Stimulated activated naive B cell treated with anti-CD40 and anti-IgM and Interleukin-4, amounts not matched to agents 10 μg/mL and 1 μg/mL and 100 μg/mL, for 72 hours (primary cell): ENCODE measurements at regions not wholly inside any gene's neighbourhood (a gene's known extent, or its start where the extent isn't known, plus 50 kb on each side); places are given as distances from the start of the nearest gene placed in this dataset.
A peak's percentile ranks its signal among the peaks of the same experiment; 100 is the strongest.

Experiments used
- ATAC-seq, 2 donors: fragments of 150-1000 bp; cut with Tn5 transposase; replicated peaks; 2 replicates each; pipeline ENCODE4 v1.10.0; 2021; ENCODE audit warnings: moderate library complexity in 1 of 2
- DNase-seq: peaks from one replicate; pipeline ENCODE4 v3.0.0; 2021
- H3K27ac Mint-ChIP-seq: one replicate; pipeline ENCODE4 v1.8.0; 2022; ENCODE audit warnings: mild to moderate bottlenecking, mixed read lengths
- H3K27me3 Mint-ChIP-seq, 2 donors: one replicate each; pipeline ENCODE4 v1.8.0; 2022; ENCODE audit warnings: mixed read lengths in 2 of 2
- H3K36me3 Mint-ChIP-seq, 2 donors: one replicate each; pipeline ENCODE4 v1.8.0; 2022; ENCODE audit warnings: mixed read lengths in 2 of 2, mild to moderate bottlenecking in 1 of 2
- H3K4me1 Mint-ChIP-seq, 2 donors: one replicate each; pipeline ENCODE4 v1.8.0; 2022; ENCODE audit warnings: mixed read lengths in 2 of 2, mild to moderate bottlenecking in 1 of 2
- H3K4me3 Mint-ChIP-seq, 2 donors: one replicate each; pipeline ENCODE4 v1.8.0; 2022; ENCODE audit warnings: mild to moderate bottlenecking in 2 of 2, mixed read lengths in 2 of 2, moderate library complexity in 1 of 2
- H3K9me3 Mint-ChIP-seq, 2 donors: one replicate each; pipeline ENCODE4 v1.8.0; 2022; ENCODE audit warnings: mixed read lengths in 2 of 2, mild to moderate bottlenecking in 1 of 2

GRCh38 chr10:44851413-44851812 is 59.7 kb upstream of the TMEM72 start:
- DNase-seq, result no peak
- peaks cover 0 to 11% of the 10 kb centered on the region in 2 donors for H3K27me3 Mint-ChIP-seq
- H3K9me3 Mint-ChIP-seq, result peaks cover 0 to 2% of the 10 kb centered on the region in 2 donors
- H3K4me3 Mint-ChIP-seq, result no peak overlapping the region
- H3K27ac Mint-ChIP-seq, result no peak overlapping the region
- ATAC-seq, result no peak
- no peaks in the 10 kb centered on the region for H3K4me1 Mint-ChIP-seq
- no peaks in the 10 kb centered on the region for H3K36me3 Mint-ChIP-seq

DNA sequence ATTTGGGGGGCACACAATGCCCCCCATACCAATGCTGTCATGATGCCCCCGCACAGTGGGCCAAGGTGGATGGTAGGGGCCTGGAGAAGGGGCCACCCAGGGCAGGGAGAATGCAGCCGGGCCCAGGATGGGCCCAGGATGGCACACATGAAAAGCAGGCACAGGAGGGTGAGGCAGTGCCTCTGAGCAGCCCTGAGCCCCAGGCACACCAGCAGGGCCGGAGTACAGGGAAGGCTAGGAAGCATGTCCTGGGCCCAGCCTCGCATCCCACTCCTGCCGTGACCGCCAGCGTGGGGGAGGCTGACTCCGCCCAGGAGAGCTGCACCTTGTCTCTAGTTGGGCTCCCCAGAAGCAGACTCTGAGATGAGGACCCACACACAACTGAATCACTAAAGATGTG is 59.3 kb upstream of the TMEM72 start:
- DNase-seq (no peak), ATAC-seq (no peak)
- peaks cover 0 to 2% of the 10 kb centered on the region in 2 donors for H3K9me3 Mint-ChIP-seq
- no peak overlapping the region for H3K4me3 Mint-ChIP-seq
- H3K27ac Mint-ChIP-seq, result no peak overlapping the region
- H3K4me1 Mint-ChIP-seq, result no peaks in the 10 kb centered on the region
- H3K27me3 Mint-ChIP-seq, result peaks cover 0 to 11% of the 10 kb centered on the region in 2 donors
- H3K36me3 Mint-ChIP-seq, result no peaks in the 10 kb centered on the region

DNA sequence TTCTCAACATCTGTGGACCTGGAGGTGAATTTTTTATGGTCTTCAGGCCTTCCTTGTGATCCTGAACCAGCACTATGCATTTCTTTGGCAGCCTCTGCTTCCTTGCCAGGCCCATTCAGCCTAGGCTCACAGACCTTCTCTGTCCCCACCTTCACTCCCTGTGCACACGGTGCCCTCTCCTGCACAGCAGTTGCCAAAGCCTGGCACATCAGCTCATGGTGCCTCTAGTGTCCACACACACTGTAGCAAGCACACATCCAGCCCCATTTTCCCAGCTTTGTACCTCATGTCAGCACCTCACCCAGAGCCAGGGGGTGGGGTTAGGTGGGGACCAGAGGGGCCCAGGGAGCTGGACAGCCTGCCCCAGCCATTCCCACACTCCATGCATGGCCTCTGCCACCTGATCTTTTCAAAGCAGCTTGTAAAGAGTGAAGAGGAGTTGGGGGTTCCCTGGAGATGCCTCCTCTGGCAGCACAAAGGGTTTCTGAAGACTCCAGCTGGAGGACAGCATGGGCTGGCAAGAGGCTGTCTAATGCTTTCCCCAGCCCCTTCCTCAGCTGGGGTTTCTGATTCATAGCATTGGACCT is 57.9 kb upstream of the TMEM72 start:
- no peak for DNase-seq
- H3K27me3 Mint-ChIP-seq, result peaks cover 0 to 17% of the 10 kb centered on the region in 2 donors
- ATAC-seq, result peak; percentile 54 to 77
- H3K9me3 Mint-ChIP-seq, result peaks cover 0 to 2% of the 10 kb centered on the region in 2 donors
- H3K27ac Mint-ChIP-seq, result no peak overlapping the region
- no peak overlapping the region for H3K4me3 Mint-ChIP-seq
- H3K36me3 Mint-ChIP-seq, result no peaks in the 10 kb centered on the region
- H3K4me1 Mint-ChIP-seq, result no peaks in the 10 kb centered on the region

DNA sequence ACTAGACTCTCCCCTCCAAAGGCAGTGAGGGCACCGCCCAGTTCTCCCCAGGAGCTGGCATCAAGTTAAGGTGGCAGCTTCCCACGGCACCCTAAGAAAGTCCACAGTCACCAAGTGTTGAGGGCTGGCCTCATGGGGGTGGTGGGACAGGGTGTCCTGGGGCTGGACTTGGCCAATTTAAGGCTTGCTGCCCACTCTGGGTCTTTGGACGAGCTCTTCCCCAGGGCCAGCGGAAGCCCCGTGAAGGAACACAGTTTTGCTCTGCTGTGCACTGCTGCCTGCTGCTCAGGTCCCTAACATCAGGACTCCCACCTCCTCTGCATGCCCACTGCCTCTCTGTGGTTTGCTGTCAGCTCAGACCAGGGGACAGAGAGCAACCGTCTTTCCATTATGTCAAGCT is 57.3 kb upstream of the TMEM72 start:
- peaks cover 0 to 17% of the 10 kb centered on the region in 2 donors for H3K27me3 Mint-ChIP-seq
- H3K4me1 Mint-ChIP-seq, result no peaks in the 10 kb centered on the region
- no peaks in the 10 kb centered on the region for H3K36me3 Mint-ChIP-seq
- H3K27ac Mint-ChIP-seq, result no peak overlapping the region
- no peak for ATAC-seq
- H3K4me3 Mint-ChIP-seq, result no peak overlapping the region
- peaks cover 0 to 2% of the 10 kb centered on the region in 2 donors for H3K9me3 Mint-ChIP-seq
- no peak for DNase-seq

DNA sequence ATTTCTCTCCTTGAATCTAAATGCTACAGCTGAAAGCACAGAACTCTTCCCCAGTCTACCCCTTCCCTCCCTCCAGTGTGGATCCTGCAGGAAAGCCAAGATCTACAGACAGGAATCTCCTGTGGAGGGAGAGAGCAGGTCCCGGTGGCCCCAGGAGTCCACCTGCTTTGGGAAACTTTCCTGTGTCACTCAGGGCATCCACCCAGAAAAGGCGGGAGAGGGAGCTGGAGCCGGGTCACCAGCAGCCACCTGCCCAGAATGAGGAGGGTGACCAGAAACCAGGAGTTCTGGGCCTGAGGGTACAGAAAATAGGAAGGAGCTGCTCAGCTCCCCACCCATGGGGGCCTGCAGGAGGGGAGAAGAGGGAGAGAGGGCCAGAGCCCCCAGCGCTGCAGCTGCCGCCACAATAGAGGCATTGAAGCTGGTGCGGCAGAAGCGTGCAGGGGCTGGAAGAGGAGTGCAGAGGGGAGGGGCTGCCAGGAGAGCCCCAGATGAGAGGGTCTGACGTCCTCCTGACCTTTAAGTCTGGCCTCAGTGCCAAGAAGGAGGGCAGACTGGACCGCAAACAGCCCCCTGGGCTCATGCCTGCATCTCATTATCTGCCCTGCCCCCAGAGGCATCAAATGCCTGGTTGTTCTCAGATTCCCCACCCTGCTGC is 56.3 kb upstream of the TMEM72 start:
- Mint-ChIP-seq H3K4me1 (no peaks in the 10 kb centered on the region), H3K9me3 (no peaks in the 10 kb centered on the region), H3K36me3 (no peaks in the 10 kb centered on the region), H3K27me3 (peaks cover 0 to 11% of the 10 kb centered on the region in 2 donors), H3K27ac (no peak overlapping the region), H3K4me3 (no peak overlapping the region)
- no peak for DNase-seq
- no peak for ATAC-seq

GRCh38 chr10:44856696-44857095 is 54.4 kb upstream of the TMEM72 start:
- DNase-seq, result no peak
- H3K9me3 Mint-ChIP-seq, result no peaks in the 10 kb centered on the region
- no peak overlapping the region for H3K4me3 Mint-ChIP-seq
- no peaks in the 10 kb centered on the region for H3K4me1 Mint-ChIP-seq
- no peak for ATAC-seq
- H3K36me3 Mint-ChIP-seq, result no peaks in the 10 kb centered on the region
- no peak overlapping the region for H3K27ac Mint-ChIP-seq
- peaks cover 0 to 6% of the 10 kb centered on the region in 2 donors for H3K27me3 Mint-ChIP-seq

GRCh38 chr10:44857363-44858016 is 53.6 kb upstream of the TMEM72 start:
- DNase-seq (peak; percentile 45), ATAC-seq (peak; percentile 73 to 80)
- Mint-ChIP-seq H3K27me3 (peaks cover 5 to 14% of the 10 kb centered on the region in 2 donors), H3K4me1 (no peaks in the 10 kb centered on the region), H3K4me3 (no peak overlapping the region), H3K27ac (no peak overlapping the region), H3K9me3 (no peaks in the 10 kb centered on the region), H3K36me3 (no peaks in the 10 kb centered on the region)

DNA sequence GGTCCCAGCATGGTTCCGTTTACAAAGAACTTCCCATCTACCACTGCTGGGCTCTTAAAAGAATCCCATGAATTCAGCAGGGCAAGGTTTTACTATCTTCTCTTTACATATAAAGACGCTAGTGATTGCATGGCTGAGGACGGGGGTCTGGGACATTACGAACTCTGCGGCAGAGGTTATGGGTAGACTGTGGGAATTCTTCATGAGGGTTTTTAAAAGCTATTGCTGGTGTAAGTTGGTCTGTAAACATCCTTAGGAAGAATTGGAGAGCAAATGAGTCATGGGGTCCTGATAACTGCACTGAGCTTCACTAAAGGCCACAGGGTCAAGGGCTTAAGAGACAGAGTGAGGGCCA is 53.1 kb upstream of the TMEM72 start:
- H3K36me3 Mint-ChIP-seq, result no peaks in the 10 kb centered on the region
- ATAC-seq (no peak), DNase-seq (no peak)
- H3K27ac Mint-ChIP-seq, result no peak overlapping the region
- H3K27me3 Mint-ChIP-seq, result peaks cover 10 to 19% of the 10 kb centered on the region in 2 donors
- no peak overlapping the region for H3K4me3 Mint-ChIP-seq
- no peaks in the 10 kb centered on the region for H3K4me1 Mint-ChIP-seq
- H3K9me3 Mint-ChIP-seq, result no peaks in the 10 kb centered on the region

DNA sequence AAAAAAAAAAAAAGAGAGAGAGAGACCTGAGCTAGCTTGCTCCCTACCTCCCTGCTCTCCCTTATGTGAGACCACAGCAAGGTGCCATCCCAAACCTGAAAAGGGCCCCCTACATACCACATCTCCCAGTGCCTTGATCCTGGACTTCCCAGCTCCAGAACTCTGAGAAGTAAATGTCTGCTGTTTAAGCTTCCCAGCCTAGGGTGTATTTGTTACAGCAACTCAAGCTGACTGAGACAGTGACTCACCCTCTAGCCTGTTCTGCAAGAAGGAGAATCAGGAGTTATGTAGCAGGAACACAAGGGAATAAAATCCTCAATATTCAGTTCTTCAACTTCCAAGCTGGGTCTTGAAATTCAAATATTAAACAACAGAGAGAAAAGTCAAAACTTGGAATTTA is 52.1 kb upstream of the TMEM72 start:
- no peak overlapping the region for H3K27ac Mint-ChIP-seq
- no peak overlapping the region for H3K4me3 Mint-ChIP-seq
- H3K36me3 Mint-ChIP-seq, result no peaks in the 10 kb centered on the region
- ATAC-seq (no peak), DNase-seq (no peak)
- peaks cover 4 to 5% of the 10 kb centered on the region in 2 donors for H3K4me1 Mint-ChIP-seq
- no peaks in the 10 kb centered on the region for H3K9me3 Mint-ChIP-seq
- peaks cover 17 to 27% of the 10 kb centered on the region in 2 donors for H3K27me3 Mint-ChIP-seq

DNA sequence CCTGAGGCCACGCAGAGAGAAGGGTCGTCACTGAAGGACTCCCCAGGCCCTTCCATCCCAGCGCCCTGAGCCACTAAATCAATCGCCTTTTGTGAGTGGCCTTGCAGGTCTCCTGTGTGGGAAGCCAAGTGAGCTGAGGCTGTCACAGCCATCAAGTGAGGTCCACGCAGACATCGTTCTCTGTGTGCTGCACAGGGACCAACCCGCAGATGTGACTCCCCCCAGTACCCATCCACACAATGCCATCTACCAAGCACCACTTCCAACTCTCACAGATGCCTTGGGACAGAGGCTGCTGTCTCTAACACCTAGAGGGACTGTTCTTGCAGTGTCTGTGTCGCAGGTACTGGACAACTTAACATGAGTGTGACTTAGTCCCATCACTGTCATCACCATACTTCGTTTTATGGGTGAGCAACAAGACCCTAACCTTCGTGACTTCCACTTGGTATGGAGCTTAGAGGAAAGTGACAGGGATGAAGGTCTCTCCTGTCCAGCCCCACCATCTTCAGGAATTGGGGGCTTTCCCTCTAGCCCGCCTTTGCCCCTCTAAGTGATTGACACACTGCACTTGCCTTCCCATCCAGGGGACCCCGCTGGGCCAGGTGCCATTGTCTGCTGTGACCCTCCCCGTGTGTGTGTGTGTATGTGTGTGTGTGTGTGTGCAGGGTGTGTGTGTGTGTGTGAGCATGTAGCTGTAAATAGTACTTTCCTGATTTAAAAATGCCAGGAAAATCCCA is 51.4 kb upstream of the TMEM72 start:
- H3K4me1 Mint-ChIP-seq, result peaks cover 11 to 13% of the 10 kb centered on the region in 2 donors
- no peak overlapping the region for H3K27ac Mint-ChIP-seq
- ATAC-seq, result no peak
- H3K27me3 Mint-ChIP-seq, result peaks cover 25 to 34% of the 10 kb centered on the region in 2 donors
- H3K4me3 Mint-ChIP-seq, result no peak overlapping the region
- H3K36me3 Mint-ChIP-seq, result no peaks in the 10 kb centered on the region
- H3K9me3 Mint-ChIP-seq, result no peaks in the 10 kb centered on the region
- no peak for DNase-seq

DNA sequence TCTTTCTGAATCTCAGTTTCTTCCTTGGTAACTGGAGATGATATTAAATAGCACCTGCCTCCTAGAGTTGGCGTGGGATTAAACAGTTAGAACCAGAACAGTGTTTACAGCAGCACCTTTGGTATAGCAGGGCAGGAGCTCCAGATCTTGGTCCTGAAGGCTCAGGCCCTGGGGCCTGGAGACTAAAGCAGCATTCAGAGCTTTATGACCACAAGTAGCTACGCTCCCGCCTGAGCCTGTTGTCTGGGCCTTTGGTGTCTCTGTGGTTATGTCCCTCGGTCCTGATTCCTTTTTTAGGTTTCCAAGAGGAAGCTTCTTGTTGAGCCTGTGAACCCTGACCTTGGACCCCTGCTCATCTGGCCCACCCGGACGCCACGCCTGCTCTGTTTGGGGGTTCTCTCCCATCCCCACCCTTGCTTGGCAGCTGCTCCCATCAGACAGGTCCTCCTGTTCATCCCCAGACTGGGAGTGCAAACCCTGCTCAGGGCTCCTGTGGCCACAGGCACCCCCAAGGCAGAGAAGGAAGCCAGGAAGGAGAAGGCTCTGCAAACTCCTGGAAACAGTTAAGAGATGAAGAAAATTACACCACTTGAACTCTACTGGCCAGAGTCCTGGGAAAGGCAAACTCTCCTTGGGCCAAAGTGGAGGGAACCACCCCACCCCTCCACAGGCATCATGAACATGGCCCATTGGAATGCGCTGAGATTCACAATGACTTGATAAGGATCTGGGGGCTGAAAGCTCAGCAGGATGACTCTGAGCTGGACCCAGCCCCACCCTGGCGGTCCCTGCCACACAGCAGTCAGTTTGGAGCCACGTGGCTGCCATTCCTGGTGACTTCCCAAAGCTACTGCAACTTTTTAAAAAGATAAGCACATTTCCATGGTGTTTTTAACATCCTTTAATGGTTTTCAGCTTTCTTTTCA is 50.1 kb upstream of the TMEM72 start:
- peaks cover 38 to 48% of the 10 kb centered on the region in 2 donors for H3K27me3 Mint-ChIP-seq
- no peak overlapping the region for H3K4me3 Mint-ChIP-seq
- no peaks in the 10 kb centered on the region for H3K36me3 Mint-ChIP-seq
- H3K9me3 Mint-ChIP-seq, result no peaks in the 10 kb centered on the region
- DNase-seq (no peak), ATAC-seq (no peak)
- no peak overlapping the region for H3K27ac Mint-ChIP-seq
- peaks cover 12 to 20% of the 10 kb centered on the region in 2 donors for H3K4me1 Mint-ChIP-seq
